Heart right ventricle (tissue), 16 donors: ENCODE measurements at regions not wholly inside any gene's neighbourhood (a gene's known extent, or its start where the extent isn't known, plus 50 kb on each side); places are given as distances from the start of the nearest gene placed in this dataset.

ENCODE experiments used
- ATAC-seq, 8 donors: fragments of 200-7000 bp; cut with Tn5 transposase; one replicate each; pipeline ENCODE4 v1.9.1; 2020; ENCODE audit warnings: mild to moderate bottlenecking in 8 of 8, moderate library complexity in 8 of 8, moderate number of reproducible peaks in 1 of 8
- DNase-seq, 2 donors: peaks; one replicate each; pipeline ENCODE4 v3.0.0-alpha.2; 2020
- H3K27ac ChIP-seq, 10 donors: fragments of 200-600 bp; sonication (generic) in 2 of 10; one replicate each; pipeline versions ENCODE4 v1.5.0 to v1.8.0; 2020 to 2022; ENCODE audit warnings: mild to moderate bottlenecking in 3 of 10
- H3K27me3 ChIP-seq, 7 donors: fragments of 200-600 bp; one replicate each; pipeline ENCODE4 v1.8.0; 2021 to 2022; ENCODE audit warnings: mild to moderate bottlenecking in 2 of 7
- H3K36me3 ChIP-seq, 9 donors: fragments of 200-600 bp; sonication (generic) in 1 of 9; one replicate each; pipeline versions ENCODE4 v1.5.0 to v1.8.0; 2020 to 2022; ENCODE audit warnings: mild to moderate bottlenecking in 2 of 9
- H3K4me1 ChIP-seq, 9 donors: fragments of 200-600 bp; sonication (generic) in 1 of 9; one replicate each; pipeline versions ENCODE4 v1.5.0 to v1.8.0; 2020 to 2022; ENCODE audit warnings: mild to moderate bottlenecking in 4 of 9
- H3K4me3 ChIP-seq, 10 donors: fragments of 200-600 bp; sonication (generic) in 2 of 10; one replicate each; pipeline versions ENCODE4 v1.5.0 to v1.8.0; 2020 to 2022; ENCODE audit warnings: mild to moderate bottlenecking in 7 of 10, moderate library complexity in 2 of 10
- H3K9me3 ChIP-seq, 11 donors: fragments of 200-600 bp in 10 of 11; sonication (generic) in 2 of 11; one replicate each; pipeline versions ENCODE4 v1.5.0 to v1.8.0; 2013 to 2022; ENCODE audit warnings: mild to moderate bottlenecking in 2 of 11, control low read depth in 1 of 11, moderate library complexity in 1 of 11
- CTCF ChIP-seq, 9 donors: fragments of 200-600 bp; sonication (generic) in 2 of 9; IDR thresholded peaks; one replicate each; pipeline versions ENCODE4 v1.5.0 to v1.8.0; 2021 to 2022; ENCODE audit warnings: antibody characterized with exemption in 9 of 9, mild to moderate bottlenecking in 5 of 9, moderate library complexity in 1 of 9
- WGBS, 2 donors: extraction: QIAGEN DNeasy Blood & Tissue Kit; methylation state at CpG; one replicate each; pipeline ENCODE4 v1.1.7; 2013; ENCODE audit warnings: inconsistent platforms in 1 of 2; 5-methylcytosine and 5-hydroxymethylcytosine counted together
- intact Hi-C, 10 donors: fragments of 100-400 bp; cut with DNase I; formaldehyde crosslinking; loops; one replicate each; pipeline versions ENCODE4 v1.11.1 to v1.14.2; 2022
- donor health status: Arrhythmogenic right ventricular cardiomyopathy.
- donor health status: ischemic (EF 13 %, LVEDD 7.1; RV severe dilation, severe dysfunction).
- donor health status: healthy with polysubstance abuse.
- donor health status: DM: no; HTN: yes; CAD: no.
- donor health status: DM: no; HTN: no; CAD: no.
- donor health status: ischemic (EF 25% LVEDD 6.9; RV normal size, moderate dysfunction).
- donor health status: ischemic (EF 25% LVEDD 5.7; RV mildly dilated, moderate dysfunction).
- donor health status: healthy.
- donor health status: DM: yes; HTN: yes; CAD: no.
- donor health status: Ischemic cardiomyopathy.
- donor health status: ischemic (EF 35%, LVEDD 5.7; RV mildly dilated, moderate dysfunction).
- donor health status: nonischemic (EF 11% LVEDD 7.7; RV severe dilation, severe dysfunction).
- donor health status: DM: yes; HTN: yes; CAD: no.
- donor health status: PGD.
- donor health status: ischemic (EF 29% LVEDD 5.4; RV normal size, mild dysfunction).
- donor health status: nonischemic (EF 23%, LVEDD 6.1; RV moderate dilation, normal function).

GRCh38 chr4:165714650-165715049 is 158.4 kb upstream of the TLL1 start:
- H3K36me3 ChIP-seq = no peaks in the 10 kb centered on the region
- no peak for DNase-seq
- intact Hi-C loops = no loop called here
- no peak overlapping the region for H3K4me3 ChIP-seq
- H3K4me1 ChIP-seq = peaks cover 0 to 6% (median 0%) of the 10 kb centered on the region in 9 donors
- H3K27me3 ChIP-seq = no peaks in the 10 kb centered on the region
- no peak overlapping the region for H3K27ac ChIP-seq
- WGBS, 2 donors = 96% methylated on average over 14 of the region's 14 CpGs
- TF ChIP-seq CTCF (IDR thresholded peaks at IDR 0.05) = no peak
- H3K9me3 ChIP-seq = peaks cover 0 to 5% (median 0%) of the 10 kb centered on the region in 11 donors
- no peak for ATAC-seq

- TF ChIP-seq CTCF (IDR thresholded peaks at IDR 0.05) = no peak
- Histone ChIP-seq H3K27ac (no peak overlapping the region), H3K27me3 (no peaks in the 10 kb centered on the region), H3K36me3 (no peaks in the 10 kb centered on the region), H3K4me1 (peaks cover 0 to 6% (median 0%) of the 10 kb centered on the region in 9 donors), H3K9me3 (peaks cover 0 to 5% (median 0%) of the 10 kb centered on the region in 11 donors), H3K4me3 (no peak overlapping the region)
- ATAC-seq (no peak), DNase-seq (no peak)
- intact Hi-C loops = no loop called here
- WGBS, 2 donors = 95 to 100% methylated on average over 1 of the region's 1 CpG
Measured at GRCh38 chr4:165715211-165715610, 157.8 kb upstream of the TLL1 start.

GRCh38 chr4:165715989-165716388 is 157.0 kb upstream of the TLL1 start:
- ATAC-seq (peak in 5 of 8 donors; percentile 39 to 77 (median 44)), DNase-seq (no peak)
- TF ChIP-seq CTCF (IDR thresholded peaks at IDR 0.05) = no peak
- no peaks in the 10 kb centered on the region for H3K36me3 ChIP-seq
- peaks cover 0 to 5% (median 0%) of the 10 kb centered on the region in 11 donors for H3K9me3 ChIP-seq
- no peak overlapping the region for H3K4me3 ChIP-seq
- H3K27me3 ChIP-seq = no peaks in the 10 kb centered on the region
- H3K4me1 ChIP-seq = peaks cover 0 to 6% (median 0%) of the 10 kb centered on the region in 9 donors
- intact Hi-C loops = no loop called here
- WGBS, 2 donors = 83 to 85% methylated on average over 1 of the region's 1 CpG
- no peak overlapping the region for H3K27ac ChIP-seq

- DNase-seq = peak; percentile 12 to 16
- ATAC-seq = peak in 4 of 8 donors; percentile 31 to 73 (median 46)
- intact Hi-C loops = no loop called here
Measured at GRCh38 chr4:165716472-165716871, 156.6 kb upstream of the TLL1 start.

More at GRCh38 chr4:165716472-165716871, 156.6 kb upstream of the TLL1 start:
- Histone ChIP-seq H3K36me3 (no peaks in the 10 kb centered on the region), H3K27ac (no peak overlapping the region), H3K27me3 (no peaks in the 10 kb centered on the region), H3K9me3 (peaks cover 0 to 5% (median 0%) of the 10 kb centered on the region in 11 donors), H3K4me1 (peaks cover 0 to 6% (median 0%) of the 10 kb centered on the region in 9 donors), H3K4me3 (no peak overlapping the region)
- TF ChIP-seq CTCF (IDR thresholded peaks at IDR 0.05) = no peak
